ENCODE measurements at regions not wholly inside any gene's neighbourhood (a gene's known extent, or its start where the extent isn't known, plus 50 kb on each side); places are given as distances from the start of the nearest gene placed in this dataset.

- no peak for FAIRE-seq
- TF ChIP-seq TAF7 (optimal IDR thresholded peaks at IDR 0.05; ENCODE audit: borderline replicate concordance, low read depth, low read length) (no peak), NRF1 (IDR thresholded peaks at IDR 0.05; ENCODE audit: low read depth, low read length) (no peak), SIN3A (conservative IDR thresholded peaks at IDR 0.05 in 1 of 2, IDR thresholded peaks at IDR 0.05 in 1 of 2; ENCODE audit: low read depth in 1 of 2, low read length in 2 of 2) (no peak), RAD21 (IDR thresholded peaks at IDR 0.05 in 1 of 2, conservative IDR thresholded peaks at IDR 0.05 in 1 of 2; ENCODE audit: low read depth in 2 of 2, low read length in 2 of 2) (no peak), ATF2 (IDR thresholded peaks at IDR 0.05; ENCODE audit: low read length) (no peak)
These were observed 50.5 kb upstream of the UBE2L5 start for GRCh38 chr13:30371649-30372265.

More at GRCh38 chr13:30371649-30372265, 50.5 kb upstream of the UBE2L5 start:
- no peak overlapping the region for H3K14ac ChIP-seq (ENCODE audit: insufficient read length)
- no peak overlapping the region for H2BK20ac ChIP-seq (ENCODE audit: low read length)
- CTCF ChIA-PET (ENCODE audit: partially characterized antibody), result interaction anchor here (1.7 kb wide), 1 partner anchor 17 kb away, joined by 5 read pairs; no protein-coding TSS in a partner anchor
- H2BK120ac ChIP-seq (replicated peaks; ENCODE audit: low read depth, low read length), result no peak overlapping the region
- no peaks in the 10 kb centered on the region for H3K9me3 ChIP-seq (ENCODE audit: insufficient read depth in 2 of 2, low read depth in 1 of 2, low read length in 1 of 2)
- H4K8ac ChIP-seq (ENCODE audit: extremely low read depth, insufficient read depth, low read length), result no peak overlapping the region
- H4K20me1 ChIP-seq (replicated peaks in 1 of 2; ENCODE audit: control insufficient read depth in 1 of 2, insufficient read depth in 2 of 2, low read length in 2 of 2), result no peaks in the 10 kb centered on the region
- H3K4ac ChIP-seq (replicated peaks; ENCODE audit: insufficient read length, low read depth, low read length), result no peak overlapping the region
- no peak overlapping the region for H3K56ac ChIP-seq (replicated peaks; ENCODE audit: insufficient read length, low read depth, low read length)
- H3K23me2 ChIP-seq (ENCODE audit: low read depth, low read length), result no peaks in the 10 kb centered on the region
- no peak overlapping the region for H3K18ac ChIP-seq (ENCODE audit: extremely low read depth, low read length)
- peaks cover under 1 to 4% (median 1%) of the 10 kb centered on the region in 4 experiments for H3K4me1 ChIP-seq (replicated peaks in 1 of 4; ENCODE audit: control insufficient read depth in 3 of 4, insufficient read depth in 4 of 4, low read length in 3 of 4)
- no peak overlapping the region for H2BK12ac ChIP-seq (ENCODE audit: low read depth, low read length)
- no peak overlapping the region; the same call in 1 of the 2 replicates for H2AFZ ChIP-seq (ENCODE audit: low read length)
- no peaks in the 10 kb centered on the region for H3K27me3 ChIP-seq (replicated peaks in 1 of 4; ENCODE audit: control insufficient read depth in 3 of 4, extremely low read depth in 1 of 4, insufficient read depth in 3 of 4, low read length in 3 of 4)
- no peak overlapping the region for H3K23ac ChIP-seq (ENCODE audit: insufficient read length)
- H2BK15ac ChIP-seq (ENCODE audit: low read length), result no peak overlapping the region
- no peak overlapping the region for H3K27ac ChIP-seq (ENCODE audit: low read depth, low read length)
- no peak overlapping the region for H2BK5ac ChIP-seq (ENCODE audit: low read depth, low read length)
- POLR2A ChIA-PET (ENCODE audit: partially characterized antibody), result no interaction called here
- H4K5ac ChIP-seq (ENCODE audit: insufficient read length, low read depth, low read length), result no peak overlapping the region
- no peak overlapping the region for H2AK5ac ChIP-seq (ENCODE audit: low read depth, low read length)
- H3K4me3 ChIP-seq (ENCODE audit: extremely low read depth in 1 of 4, insufficient read depth in 2 of 4, low read depth in 3 of 4, low read length in 4 of 4), result no peak overlapping the region
- H3K79me1 ChIP-seq (ENCODE audit: low read depth, low read length), result no peaks in the 10 kb centered on the region; the same call in 1 of the 2 replicates
- no peaks in the 10 kb centered on the region for H3K36me3 ChIP-seq (ENCODE audit: control insufficient read depth in 2 of 4, insufficient read depth in 4 of 4, low read length in 3 of 4)
- H3K9ac ChIP-seq (replicated peaks in 1 of 4; ENCODE audit: extremely low read depth in 1 of 4, low read depth in 3 of 4, low read length in 3 of 4), result no peak overlapping the region
- DNase-seq (ENCODE audit: low read depth in 1 of 2, low spot score in 2 of 2), result no peak
- no peak overlapping the region for H3K4me2 ChIP-seq (ENCODE audit: insufficient read depth in 1 of 2, low read depth in 2 of 2, low read length in 2 of 2)
- H3K79me2 ChIP-seq (ENCODE audit: control insufficient read depth in 1 of 2, insufficient read depth in 2 of 2, low read length in 2 of 2), result no peaks in the 10 kb centered on the region
- WGBS, 2 experiments (ENCODE audit: extremely low coverage in 1 of 2, insufficient coverage in 1 of 2, insufficient read length in 1 of 2, insufficient replicate concordance in 2 of 2, low coverage in 1 of 2, low lambda C conversion rate in 2 of 2, missing lambda C conversion rate in 1 of 2), result 83% methylated on average over 14 of the region's 14 CpGs; no CpG with 5 or more reads in 1 of the 2 experiments
- H4K91ac ChIP-seq (replicated peaks; ENCODE audit: insufficient read length, low read length), result no peak overlapping the region

All from H1 (cell line).